Stomach (tissue), 4 donors: ENCODE measurements at regions not wholly inside any gene's neighbourhood (a gene's known extent, or its start where the extent isn't known, plus 50 kb on each side); places are given as distances from the start of the nearest gene placed in this dataset.

ENCODE experiments used
- EP300 ChIP-seq: sonication (generic); formaldehyde crosslinking; IDR thresholded peaks from one replicate; pipeline ENCODE4 v1.6.1; 2017; ENCODE audit warnings: antibody characterized with exemption
- POLR2A ChIP-seq, 4 donors: fragments of 450-650 bp; IDR thresholded peaks; one replicate each; pipeline ENCODE4 v1.6.1; 2016; ENCODE audit warnings: antibody characterized with exemption in 4 of 4, control low read depth in 2 of 4, mild to moderate bottlenecking in 1 of 4, moderate library complexity in 1 of 4
- POLR2AphosphoS5 ChIP-seq, 3 donors: sonication (generic); formaldehyde crosslinking; IDR thresholded peaks; one replicate each; pipeline ENCODE4 v1.6.1; 2016; ENCODE audit warnings: antibody characterized with exemption in 3 of 3
- TF ChIP-seq, protein P1 (sequence below), 7 experiments: fragments of 450-650 bp in 4 of 7; fragments of 200-600 bp in 3 of 7; sonication (generic) in 3 of 7; IDR thresholded peaks; one replicate each; pipeline ENCODE4 v1.5.1; 2016 to 2019; ENCODE audit warnings: antibody characterized with exemption in 7 of 7, control low read depth in 2 of 7, mild to moderate bottlenecking in 1 of 7

DNA sequence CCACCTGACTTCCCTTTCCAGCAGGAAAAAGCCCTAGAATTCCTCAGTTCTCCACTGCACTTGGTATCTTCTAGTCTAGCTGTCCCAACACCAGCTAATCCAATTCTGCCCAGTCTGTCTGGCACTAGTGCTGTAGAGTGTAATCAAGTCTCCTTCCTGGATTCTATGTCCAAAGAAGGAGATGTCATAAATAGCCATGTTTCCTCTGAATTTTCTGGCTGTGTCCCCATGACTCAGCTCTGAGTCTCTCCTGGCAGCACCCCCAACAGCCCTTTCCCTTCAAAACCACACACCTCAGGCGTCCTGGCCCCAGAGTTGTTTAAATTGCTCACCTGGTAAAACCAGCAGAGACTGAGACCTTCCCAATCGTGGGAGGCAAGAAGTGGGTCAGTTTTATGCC, 197.2 kb downstream of the GRXCR1 start:
- TF ChIP-seq, protein P1, sequence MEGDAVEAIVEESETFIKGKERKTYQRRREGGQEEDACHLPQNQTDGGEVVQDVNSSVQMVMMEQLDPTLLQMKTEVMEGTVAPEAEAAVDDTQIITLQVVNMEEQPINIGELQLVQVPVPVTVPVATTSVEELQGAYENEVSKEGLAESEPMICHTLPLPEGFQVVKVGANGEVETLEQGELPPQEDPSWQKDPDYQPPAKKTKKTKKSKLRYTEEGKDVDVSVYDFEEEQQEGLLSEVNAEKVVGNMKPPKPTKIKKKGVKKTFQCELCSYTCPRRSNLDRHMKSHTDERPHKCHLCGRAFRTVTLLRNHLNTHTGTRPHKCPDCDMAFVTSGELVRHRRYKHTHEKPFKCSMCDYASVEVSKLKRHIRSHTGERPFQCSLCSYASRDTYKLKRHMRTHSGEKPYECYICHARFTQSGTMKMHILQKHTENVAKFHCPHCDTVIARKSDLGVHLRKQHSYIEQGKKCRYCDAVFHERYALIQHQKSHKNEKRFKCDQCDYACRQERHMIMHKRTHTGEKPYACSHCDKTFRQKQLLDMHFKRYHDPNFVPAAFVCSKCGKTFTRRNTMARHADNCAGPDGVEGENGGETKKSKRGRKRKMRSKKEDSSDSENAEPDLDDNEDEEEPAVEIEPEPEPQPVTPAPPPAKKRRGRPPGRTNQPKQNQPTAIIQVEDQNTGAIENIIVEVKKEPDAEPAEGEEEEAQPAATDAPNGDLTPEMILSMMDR (IDR thresholded peaks at IDR 0.05), result no peak
- TF ChIP-seq EP300, result no peak
- no peak for TF ChIP-seq POLR2A (IDR thresholded peaks at IDR 0.05)
- TF ChIP-seq POLR2AphosphoS5 (IDR thresholded peaks at IDR 0.05), result no peak
